HPDE6-E6E7 (cell line): ENCODE measurements at regions not wholly inside any gene's neighbourhood (a gene's known extent, or its start where the extent isn't known, plus 50 kb on each side); places are given as distances from the start of the nearest gene placed in this dataset.
A peak's percentile ranks its signal among the peaks of the same experiment; 100 is the strongest.
"Not testable (repeated sequence)": the region's sequence is repeated elsewhere in the genome, so short reads cannot be mapped to it uniquely, and the experiment has no call there.

Experiments
- DNase-seq: peaks from one replicate; pipeline ENCODE4 v3.0.0; 2011; ENCODE audit warnings: missing footprints; ENCODE audit errors: extremely low spot score

DNA sequence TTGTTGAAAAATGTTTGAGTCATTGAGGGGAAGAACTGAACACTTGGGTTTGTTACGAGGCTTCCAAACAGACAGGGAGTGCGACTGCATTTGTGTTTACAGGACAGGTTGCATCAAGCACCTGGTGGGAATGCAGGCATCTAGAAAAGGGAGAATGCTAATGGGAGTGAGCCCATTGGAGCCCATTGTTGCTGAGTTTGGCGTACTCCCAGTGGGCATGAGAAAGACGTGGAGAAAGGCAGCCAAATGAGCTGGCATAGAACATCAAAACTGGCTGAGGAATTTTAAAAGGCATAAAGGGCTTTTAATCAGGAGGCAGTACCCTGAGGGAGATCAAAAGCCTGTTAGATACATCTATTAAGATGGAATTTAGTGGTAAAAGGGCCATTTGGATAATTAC is 171.6 kb upstream of the NPSR1 start:
- no peak for DNase-seq

DNA sequence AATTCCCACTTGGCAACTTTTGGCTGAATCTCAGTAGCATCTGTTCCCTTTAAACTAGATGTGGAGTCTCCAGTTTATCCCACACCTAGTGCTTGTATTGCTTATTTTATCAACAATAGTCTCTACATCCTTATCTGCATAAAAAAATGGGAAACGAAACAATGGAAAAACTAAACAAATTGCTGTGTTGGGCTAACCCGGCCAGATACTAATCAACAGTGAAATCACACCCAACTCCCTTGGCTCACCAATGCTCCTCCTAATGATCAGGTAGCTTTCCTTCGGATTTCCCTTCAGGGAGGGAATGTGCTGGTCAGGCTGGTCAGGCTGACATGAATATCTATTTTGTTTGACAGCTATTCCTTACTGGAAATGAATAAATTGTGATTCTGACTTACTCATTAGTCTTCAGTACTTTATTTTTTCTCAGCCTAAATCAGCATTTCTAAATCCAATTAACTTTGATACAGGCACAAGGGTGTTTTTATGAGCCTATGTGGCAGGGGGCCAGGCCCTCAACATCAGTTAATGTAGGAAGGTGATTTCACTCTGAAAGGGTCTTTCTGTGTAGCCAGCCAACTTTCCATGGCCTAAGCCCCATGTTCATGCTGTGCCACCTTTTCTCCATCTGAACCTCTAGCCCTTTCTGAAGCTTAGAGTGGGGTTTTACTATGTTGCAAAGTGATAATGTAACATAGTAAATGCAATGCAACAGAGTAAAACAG is 170.5 kb upstream of the NPSR1 start:
- DNase-seq, result no peak

DNA sequence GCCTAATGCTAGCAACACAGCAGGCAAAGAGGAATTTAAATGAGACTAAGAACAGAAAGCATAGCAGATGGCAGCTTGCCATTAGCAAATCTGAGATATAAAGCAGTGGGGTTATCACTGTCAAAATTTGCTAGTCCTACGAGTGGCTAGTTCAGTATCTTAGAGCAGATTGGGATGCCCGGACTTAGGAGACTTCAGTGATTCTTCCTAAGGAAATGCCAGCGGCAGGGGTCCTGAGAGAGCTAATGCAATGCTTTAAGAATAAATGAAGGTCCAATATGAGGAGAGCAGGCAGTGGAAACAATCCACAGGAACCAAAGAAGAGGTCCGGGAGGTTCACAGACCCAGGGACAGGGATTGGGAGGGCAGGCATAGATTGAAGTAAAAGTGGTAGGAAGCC is 169.3 kb upstream of the NPSR1 start:
- no peak for DNase-seq

DNA sequence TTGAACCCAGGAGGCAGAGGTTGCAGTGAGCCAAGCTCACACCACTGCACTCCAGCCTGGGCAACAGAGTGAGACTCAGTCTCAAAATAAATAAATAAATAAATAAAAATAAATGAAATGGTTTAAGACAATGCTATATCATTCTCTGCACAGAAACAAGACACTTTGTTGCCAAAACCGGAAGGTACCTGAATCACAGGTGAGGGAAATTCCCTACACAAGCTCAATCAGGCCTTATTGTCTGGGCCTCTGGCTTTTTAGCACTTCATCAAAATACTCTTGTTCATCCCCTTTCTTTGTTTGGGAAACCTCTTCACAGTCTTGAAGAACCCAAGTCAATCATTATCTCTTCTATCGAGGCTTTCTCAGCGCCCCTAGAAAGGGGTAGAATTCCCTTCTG is 166.1 kb upstream of the NPSR1 start:
- no peak for DNase-seq

DNA sequence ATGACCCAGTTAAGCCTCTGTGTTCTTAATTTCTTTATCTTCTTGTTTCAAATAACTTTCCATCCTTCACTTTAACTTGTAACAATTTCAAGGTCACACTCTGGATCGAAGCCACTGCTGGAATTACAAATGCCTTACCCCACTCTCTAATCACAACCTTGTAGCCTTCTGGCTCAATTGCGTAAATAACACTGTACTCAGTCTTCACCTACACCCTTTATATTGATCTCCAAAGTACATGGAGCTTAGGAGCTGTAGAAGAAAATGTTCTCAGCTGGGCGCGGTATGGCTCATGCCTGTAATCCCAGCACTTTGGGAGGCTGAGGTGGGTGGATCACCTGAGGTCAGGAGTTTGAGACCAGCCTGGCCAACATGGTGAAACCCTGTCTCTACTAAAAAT is 164.3 kb upstream of the NPSR1 start:
- DNase-seq, result no peak

DNA sequence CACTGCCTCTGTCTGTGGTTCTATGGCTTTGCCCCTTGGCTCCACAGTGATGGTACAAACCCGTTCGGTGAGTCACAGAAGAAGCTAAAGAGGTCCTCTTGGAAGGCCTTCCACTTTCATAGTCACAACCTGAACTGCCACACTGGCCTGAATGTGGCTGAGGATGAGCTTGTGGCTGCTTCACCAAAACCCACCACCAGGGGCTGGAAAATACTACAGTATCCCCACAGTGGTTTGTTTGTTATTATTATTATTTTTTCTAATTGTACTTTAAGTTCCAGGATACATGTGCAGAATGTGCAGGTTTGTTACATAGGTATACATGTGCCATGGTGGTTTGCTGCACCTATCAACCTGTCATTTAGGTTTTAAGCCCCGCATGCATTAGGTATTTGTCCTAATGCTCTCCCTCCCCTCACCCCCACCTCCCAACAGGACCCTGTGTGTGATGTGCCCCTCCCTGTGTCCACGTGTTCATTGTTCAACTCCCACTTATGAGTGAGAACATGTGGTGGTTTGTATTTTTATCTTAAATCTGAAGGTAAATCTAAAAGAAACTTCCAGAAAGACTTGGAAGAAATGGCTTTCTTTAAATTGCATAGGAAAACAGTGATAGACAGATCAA is 160.8 kb upstream of the NPSR1 start:
- DNase-seq, result no peak

DNA sequence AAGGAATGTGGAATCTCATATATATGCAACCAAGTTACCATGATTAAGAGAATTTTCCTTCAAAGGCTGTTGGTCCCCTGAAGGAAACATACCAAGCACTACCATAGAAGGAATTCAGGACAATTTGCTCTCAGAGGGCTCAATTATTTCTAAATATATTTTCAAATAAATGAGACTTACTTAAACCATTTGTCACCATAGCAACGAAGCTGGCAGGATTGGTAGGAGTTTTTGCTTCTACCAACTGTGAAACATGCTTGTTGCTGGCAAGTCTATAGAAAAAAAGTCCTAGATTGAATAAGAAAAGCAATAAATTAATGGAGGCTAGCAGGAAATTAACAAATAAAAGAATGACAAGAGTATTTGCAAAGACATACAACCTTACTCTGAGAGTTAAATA is 156.9 kb upstream of the NPSR1 start:
- DNase-seq, result no peak

DNA sequence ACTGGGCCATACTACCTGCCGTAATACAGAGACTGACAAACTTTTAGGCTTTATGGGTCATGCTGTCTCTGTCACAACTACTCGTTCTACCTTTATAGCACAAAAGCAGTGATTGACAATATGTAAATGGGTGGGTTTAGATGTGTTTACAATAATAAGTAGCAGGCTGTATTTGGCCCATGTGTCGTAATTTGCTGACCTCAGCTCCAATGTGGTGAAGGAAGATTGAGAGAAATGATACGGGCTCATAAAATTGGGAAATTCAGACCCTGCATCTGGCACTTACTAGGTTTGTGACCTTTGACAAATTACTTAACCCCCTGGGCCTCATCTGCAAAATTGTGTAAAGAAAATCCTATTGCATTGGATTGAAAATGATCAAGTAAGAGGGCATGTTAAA is 150.8 kb upstream of the NPSR1 start:
- DNase-seq, result no peak

DNA sequence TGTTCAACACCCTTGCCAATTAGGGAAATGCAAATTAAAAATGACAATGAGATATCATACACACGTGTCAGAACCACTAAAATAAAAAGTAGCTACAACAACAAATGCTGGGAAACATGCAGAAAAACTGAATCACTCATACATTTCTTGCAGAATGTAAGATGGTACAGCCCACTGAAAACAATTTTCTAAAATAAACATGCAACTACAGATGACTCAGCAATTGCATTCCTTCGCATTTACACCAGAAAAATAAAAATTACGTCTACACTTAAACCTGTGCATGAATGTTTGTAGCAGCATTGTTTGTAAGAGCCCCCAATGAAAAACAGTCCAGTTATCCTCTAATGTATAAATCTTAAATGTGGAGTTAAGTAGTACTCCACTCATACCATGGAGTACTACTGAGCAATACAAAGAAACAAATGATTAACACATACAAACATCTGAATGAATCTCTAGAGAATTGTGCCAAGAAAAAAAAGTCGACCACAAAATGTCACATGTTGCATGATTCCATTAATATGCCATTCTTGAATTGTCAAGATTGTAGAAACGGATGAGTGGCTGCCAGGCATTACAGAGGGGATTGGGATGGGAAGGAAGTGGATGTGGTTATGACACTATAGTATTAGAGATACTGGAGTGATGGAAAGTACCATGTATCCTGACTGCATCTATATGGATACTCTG is 134.6 kb upstream of the NPSR1 start:
- DNase-seq, result no peak

DNA sequence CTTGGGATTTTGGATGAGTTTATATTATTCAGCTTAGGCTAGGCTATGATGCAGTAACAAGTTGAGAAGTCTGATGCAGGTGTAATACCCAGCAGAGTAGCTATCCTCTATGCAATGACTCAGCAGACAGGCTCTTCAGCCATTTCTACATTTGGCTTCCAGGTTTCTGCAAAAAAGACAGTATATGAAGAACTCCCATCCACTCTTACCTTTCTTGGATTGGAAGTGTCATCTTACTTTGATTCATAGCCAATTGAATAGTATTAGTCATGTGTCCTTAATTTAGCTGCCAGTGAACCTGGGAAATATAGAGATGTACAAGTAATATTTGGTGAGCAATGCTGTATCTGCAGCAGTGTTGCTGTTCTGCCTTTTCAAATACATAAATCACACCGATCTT is 127.8 kb upstream of the NPSR1 start:
- no peak for DNase-seq

DNA sequence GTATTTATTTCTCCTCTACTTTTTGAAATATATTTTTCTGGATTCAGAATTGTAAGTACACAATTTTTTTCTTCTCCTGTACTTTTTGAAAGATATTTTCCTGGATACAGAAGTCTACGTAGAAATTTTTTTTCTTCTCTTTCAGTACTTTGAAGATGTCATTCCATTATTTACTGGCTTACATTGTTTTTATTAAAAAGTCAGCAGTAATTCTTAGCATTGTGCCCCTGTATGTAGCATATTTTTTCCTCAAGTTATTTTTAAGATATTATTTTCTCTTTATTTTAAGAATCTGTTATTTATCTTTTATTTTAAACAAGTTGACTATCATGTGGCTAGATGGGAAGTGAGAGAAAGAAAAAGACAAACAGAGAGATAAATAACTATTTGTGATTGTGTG is 119.0 kb upstream of the NPSR1 start:
- no peak for DNase-seq

DNA sequence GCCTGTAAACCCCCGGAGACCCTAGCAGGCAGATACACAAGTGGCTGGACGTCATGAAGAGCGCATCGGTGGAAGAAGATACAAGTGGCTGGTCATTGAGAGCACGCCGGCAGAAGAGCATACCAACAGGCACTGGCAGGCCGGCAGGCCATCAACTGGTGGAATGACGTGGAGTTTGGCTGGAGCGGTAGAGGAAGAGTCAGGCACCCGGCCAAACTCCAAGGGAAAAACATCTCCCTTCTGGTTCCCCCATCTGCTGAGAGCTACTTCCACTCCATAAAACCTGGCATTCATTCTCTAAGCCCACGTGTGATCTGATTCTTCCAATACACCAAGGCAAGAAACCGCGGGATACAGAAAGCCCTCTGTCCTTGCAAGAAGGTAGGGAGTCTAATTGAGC is 113.4 kb upstream of the NPSR1 start:
- DNase-seq, result no peak

DNA sequence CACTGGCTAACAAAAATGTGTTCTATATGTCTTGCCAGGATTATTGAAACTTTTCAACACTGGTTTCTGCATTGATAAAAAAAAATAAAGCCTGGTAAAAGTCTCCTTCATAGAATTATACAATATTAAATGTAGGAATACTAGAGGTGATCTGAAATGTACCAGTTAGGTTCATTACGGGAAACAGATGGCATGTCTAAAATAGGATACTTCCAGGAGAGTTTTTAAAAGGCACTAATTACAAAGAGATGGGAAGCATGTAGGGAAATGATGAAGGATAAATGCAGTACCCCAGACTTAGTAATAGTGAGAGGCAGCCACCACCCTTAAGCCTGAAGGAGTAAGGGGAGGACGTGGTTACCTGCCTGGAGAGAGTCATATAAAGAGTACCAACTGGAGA is 107.0 kb upstream of the NPSR1 start:
- no peak for DNase-seq

DNA sequence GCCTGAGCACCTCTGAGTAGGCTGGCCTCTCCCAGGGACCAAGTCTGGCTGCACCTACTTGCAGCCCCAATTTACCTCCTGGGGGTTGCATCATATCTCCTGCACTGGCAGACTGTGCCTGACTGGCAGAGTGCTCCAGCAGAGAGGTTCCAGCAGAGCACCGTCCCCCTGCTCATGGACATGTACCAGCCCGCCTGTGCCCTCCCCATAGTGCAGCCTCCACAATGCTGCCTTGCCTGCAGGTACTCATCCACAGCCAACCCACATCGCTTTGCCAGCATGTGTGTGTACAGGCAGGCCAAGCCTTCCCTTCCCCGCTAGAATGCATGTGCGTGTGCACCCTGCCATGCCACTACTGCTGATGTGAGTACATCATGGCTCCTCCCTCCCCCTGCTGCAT is 105.5 kb upstream of the NPSR1 start:
- DNase-seq, result no peak

DNA sequence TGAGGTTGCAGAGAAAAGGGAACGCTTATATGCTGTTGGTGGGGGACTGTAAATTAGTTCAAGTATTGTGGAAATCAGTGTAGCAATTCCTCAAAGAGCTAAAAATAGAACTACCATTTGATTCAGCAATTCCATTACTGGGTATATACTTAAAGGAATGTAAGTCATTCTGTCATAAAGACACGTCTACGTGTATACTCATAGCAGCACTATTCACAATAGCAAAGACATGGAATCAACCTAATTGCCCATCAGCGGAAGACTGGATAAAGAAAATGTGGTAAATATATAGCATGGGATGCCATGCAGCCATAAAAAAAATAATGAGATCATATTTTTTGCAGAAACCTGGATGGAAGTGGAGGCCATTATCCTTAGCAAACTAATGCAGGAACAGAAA is 100.0 kb upstream of the NPSR1 start:
- no peak for DNase-seq

DNA sequence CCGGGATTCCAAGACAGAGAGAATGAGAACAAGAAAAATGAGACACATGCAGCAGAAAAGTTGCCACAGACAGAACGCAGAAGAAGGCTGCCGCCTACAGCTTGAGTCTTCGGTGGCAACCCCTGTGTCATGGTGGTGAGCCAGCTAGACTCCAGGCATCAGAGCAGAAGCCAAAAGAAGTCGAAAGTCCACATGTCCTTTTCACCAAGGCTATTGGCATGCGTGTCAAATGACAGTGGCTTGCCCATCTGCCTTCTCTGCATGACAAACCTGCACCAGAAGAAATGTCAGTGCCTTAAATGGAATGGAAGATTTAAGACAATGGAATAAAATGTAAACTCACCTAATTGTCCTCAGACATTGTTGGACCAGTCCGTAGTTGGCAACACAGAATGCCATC is 93.9 kb upstream of the NPSR1 start:
- DNase-seq, result no peak

DNA sequence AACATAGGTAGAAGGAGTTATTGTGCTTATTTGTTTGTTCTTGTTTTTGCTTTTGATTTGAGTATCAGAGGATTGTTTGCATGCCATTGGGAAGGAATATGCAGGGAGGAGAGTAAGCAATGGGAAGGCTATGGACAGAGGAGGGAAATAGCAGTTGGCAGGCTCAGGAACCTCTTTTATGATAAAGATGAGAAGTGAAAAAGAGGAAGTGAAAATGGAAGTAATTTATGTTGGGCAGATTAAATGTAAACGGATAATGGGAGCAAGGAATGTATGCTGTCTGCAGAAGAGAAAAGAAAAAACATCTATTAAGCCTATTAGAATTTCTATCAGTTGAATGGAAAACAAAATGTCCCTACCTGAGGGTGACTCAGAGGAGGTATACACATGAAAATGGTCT is 90.1 kb upstream of the NPSR1 start:
- DNase-seq, result no peak

DNA sequence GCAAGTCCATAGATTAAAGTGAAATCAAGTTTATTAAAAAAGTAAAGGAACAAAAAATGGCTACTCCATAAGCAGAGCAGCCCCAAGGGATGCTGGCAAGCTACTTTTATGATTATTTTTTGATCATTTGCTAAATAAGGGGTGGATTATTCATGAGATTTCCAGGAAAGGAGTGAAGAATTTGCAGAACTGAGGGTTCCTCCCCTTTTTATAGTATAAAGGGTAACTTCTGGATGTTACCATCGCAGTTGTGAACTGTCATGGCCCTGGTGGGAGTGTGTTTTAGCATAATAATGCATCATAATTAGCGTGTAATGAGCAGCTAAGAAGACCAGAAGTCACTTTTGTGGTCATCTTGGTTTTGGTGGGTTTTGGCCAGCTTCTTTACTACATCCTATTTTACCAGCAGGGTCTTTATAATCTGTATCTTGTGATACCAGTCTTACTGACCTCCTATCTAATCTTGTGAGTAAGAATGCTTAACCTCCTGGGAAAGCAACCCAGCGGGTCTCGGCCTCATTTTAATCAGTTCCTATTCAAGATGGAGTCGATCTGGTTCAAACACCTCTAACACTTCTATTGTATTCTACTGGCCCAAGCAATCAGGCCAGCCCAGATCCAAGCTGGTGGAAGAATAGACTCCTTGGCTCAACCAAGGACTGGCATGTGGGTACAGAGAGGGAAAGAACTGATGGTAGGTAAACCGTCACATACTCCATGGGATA is 87.9 kb upstream of the NPSR1 start:
- DNase-seq, result no peak

DNA sequence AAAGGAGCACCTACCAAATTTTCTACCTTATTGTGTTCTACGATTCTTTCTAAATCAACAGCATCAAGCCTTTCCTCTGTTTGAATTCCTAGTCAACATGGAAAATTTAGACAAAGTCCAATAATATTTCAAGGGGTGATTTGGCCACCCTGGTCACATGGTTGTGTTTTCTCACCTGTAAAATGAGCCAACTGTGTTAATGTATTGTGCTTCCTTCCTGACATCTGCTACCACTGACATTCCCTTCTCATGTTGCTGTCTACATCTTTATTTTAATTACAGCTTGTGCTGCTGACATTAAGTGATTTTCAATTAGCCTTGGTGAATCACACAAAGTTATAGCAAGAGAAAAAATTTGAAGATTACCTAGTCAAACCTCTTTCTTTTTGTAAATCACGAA is 83.0 kb upstream of the NPSR1 start:
- no peak for DNase-seq

DNA sequence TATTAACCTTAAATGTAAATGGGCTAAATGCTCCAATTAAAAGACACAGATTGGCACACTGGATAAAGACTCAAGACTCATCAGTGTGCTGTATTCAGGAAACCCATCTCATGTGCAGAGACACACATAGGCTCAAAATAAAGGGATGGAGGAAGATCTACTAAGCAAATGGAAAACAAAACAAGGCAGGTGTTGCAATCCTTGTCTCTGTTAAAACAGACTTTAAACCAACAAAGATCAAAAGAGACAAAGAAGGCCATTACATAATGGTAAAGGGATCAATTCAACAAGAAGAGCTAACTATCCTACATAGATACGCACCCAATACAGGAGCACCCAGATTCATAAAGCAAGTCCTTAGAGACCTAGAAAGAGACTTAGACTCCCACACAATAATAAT is 80.1 kb upstream of the NPSR1 start:
- not testable (repeated sequence) for DNase-seq

DNA sequence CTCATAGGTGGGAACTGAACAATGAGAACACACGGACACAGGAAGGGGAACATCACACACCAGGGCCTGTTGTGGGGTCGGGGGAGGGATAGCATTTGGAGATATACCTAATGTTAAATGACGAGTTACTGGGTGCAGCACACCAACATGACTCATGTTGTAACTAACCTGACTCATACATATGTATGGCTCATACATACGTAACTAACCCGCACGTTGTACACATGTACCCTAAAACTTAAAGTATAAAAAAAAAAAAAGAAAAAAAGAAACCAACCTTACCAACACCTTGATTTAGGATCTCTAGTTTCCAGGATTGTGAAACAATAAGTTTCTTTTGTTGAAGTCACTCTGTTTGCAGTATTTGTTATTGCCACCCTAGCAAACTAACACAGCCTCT is 76.3 kb upstream of the NPSR1 start:
- DNase-seq, result not testable (repeated sequence)

DNA sequence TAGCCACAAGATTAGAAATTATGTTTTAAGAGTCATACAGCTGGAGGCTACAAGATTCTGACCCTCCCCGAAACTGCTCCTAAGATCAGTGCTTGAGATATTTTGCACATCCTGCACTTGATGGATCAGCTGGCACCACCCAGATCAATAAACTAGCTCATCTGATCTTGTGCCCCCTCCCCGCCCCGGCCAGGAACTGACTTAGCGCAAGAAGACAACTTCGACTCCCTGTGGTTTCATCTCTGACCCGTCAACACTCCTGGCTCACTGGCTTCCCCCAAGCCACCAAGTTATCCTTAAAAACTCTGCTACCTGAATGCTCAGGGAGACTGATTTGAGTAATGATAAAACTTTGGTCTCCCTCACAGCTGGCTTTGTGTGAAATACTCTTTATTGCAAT is 73.5 kb upstream of the NPSR1 start:
- no peak for DNase-seq

DNA sequence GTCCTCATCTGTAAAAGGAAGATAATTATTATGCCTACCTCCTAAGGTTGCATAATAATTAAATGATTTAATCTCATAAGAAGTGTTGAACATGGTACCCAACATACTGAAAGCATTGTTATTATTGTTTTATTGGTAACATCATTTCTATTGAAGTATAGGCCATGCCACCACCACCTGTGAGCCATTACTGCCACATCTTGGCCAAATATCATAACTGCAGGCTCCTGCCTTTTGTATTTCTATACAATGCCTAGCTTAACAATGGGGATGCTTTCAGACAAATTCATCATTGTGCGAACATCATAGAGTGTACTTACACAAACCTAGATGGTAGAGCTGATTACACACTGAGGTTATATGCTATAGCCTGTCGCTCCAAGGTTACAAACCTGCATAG is 61.1 kb upstream of the NPSR1 start:
- DNase-seq, result peak; percentile 8
